Neural progenitor cell (in vitro differentiated cells): ENCODE measurements at regions not wholly inside any gene's neighbourhood (a gene's known extent, or its start where the extent isn't known, plus 50 kb on each side); places are given as distances from the start of the nearest gene placed in this dataset.

Experiments used
- DNase-seq: peaks from one replicate; pipeline ENCODE4 v3.0.0-alpha.2; 2016; ENCODE audit warnings: low spot score
- H2AFZ ChIP-seq: fragments of 200-600 bp; sonication (generic); replicated peaks from 2 replicates; pipeline ENCODE4 v1.6.1; 2016; ENCODE audit warnings: antibody characterized with exemption
- H3F3A ChIP-seq: fragments of 200-600 bp; sonication (generic); 2 replicates; pipeline ENCODE4 v1.6.1; 2016; ENCODE audit warnings: antibody characterized with exemption, low read depth
- H3K27ac ChIP-seq: fragments of 200-600 bp; sonication (generic); 2 replicates; pipeline ENCODE4 v1.5.1; 2016; ENCODE audit warnings: mild to moderate bottlenecking
- H3K27me3 ChIP-seq: fragments of 200-600 bp; sonication (generic); 2 replicates; pipeline ENCODE4 v1.6.1; 2016; ENCODE audit warnings: mild to moderate bottlenecking, moderate library complexity
- H3K36me3 ChIP-seq: fragments of 200-600 bp; sonication (generic); 2 replicates; pipeline ENCODE4 v1.5.1; 2016
- H3K4me1 ChIP-seq: fragments of 200-600 bp; sonication (generic); 2 replicates; pipeline ENCODE4 v1.6.1; 2016; ENCODE audit warnings: mixed run types
- H3K4me2 ChIP-seq: fragments of 200-600 bp; sonication (generic); 2 replicates; pipeline ENCODE4 v1.6.1; 2016
- H3K4me3 ChIP-seq: fragments of 200-600 bp; sonication (generic); 2 replicates; pipeline ENCODE4 v1.5.1; 2016
- H3K79me2 ChIP-seq: fragments of 200-600 bp; sonication (generic); 2 replicates; pipeline ENCODE4 v1.6.1; 2016; ENCODE audit warnings: low read depth
- H3K9ac ChIP-seq: fragments of 200-600 bp; sonication (generic); 2 replicates; pipeline ENCODE4 v1.6.1; 2016
- H3K9me3 ChIP-seq: fragments of 200-600 bp; sonication (generic); 2 replicates; pipeline ENCODE4 v1.5.1; 2016; ENCODE audit warnings: low read depth
- H4K20me1 ChIP-seq: fragments of 200-600 bp; sonication (generic); 2 replicates; pipeline ENCODE4 v1.6.1; 2016; ENCODE audit warnings: low read depth
- H3K27ac Mint-ChIP-seq: 3 replicates; pipeline ENCODE4 v1.8.0; 2021; ENCODE audit warnings: mixed read lengths
- H3K27me3 Mint-ChIP-seq: 2 replicates; pipeline ENCODE4 v1.8.0; 2022; ENCODE audit warnings: low read depth, mild to moderate bottlenecking, inconsistent platforms, moderate library complexity, mixed read lengths; ENCODE audit not compliant: insufficient read depth
- H3K36me3 Mint-ChIP-seq: 3 replicates; pipeline ENCODE4 v1.8.0; 2021; ENCODE audit warnings: mixed read lengths
- H3K4me1 Mint-ChIP-seq: 3 replicates; pipeline ENCODE4 v1.8.0; 2021; ENCODE audit warnings: mixed read lengths
- H3K4me3 Mint-ChIP-seq: 3 replicates; pipeline ENCODE4 v1.8.0; 2021; ENCODE audit warnings: mild to moderate bottlenecking, moderate library complexity, mixed read lengths
- H3K9me3 Mint-ChIP-seq: 3 replicates; pipeline ENCODE4 v1.8.0; 2020; ENCODE audit warnings: mixed read lengths
- CTCF ChIP-seq: fragments of 200-600 bp; sonication (generic); IDR thresholded peaks from 2 replicates; pipeline ENCODE4 v1.5.1; 2017; ENCODE audit warnings: antibody characterized with exemption, mild to moderate bottlenecking
- EZH2 ChIP-seq: fragments of 200-600 bp; sonication (generic); IDR thresholded peaks from 2 replicates; pipeline ENCODE4 v1.6.1; 2017; ENCODE audit warnings: antibody characterized with exemption, mild to moderate bottlenecking, moderate library complexity
- EZH2phosphoT487 ChIP-seq: fragments of 200-600 bp; sonication (generic); IDR thresholded peaks from 2 replicates; pipeline ENCODE4 v1.6.1; 2017; ENCODE audit warnings: antibody characterized with exemption

DNA sequence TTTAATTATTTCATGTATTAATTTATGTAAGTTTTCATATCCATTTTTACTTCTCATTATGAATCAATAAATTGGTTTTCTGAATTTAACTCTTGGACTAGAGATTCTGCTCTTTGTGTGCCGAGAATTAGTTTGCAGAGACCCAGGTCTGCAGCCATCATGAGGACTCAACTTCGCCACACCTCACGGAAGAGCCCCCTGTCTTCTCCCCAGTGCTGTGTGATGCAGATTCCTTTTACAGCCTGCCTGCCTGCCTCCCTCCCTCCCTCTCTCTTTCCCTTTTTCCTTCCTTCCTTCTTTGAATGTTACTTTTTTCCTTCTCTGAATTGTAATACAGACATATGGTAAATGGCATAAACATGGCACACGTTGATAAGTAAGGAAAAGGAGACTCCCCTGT, 947.7 kb downstream of the TBC1D22A start:
- H2AFZ ChIP-seq, result no peak overlapping the region
- H3K4me1 ChIP-seq, result peaks cover 4% of the 10 kb centered on the region
- no peaks in the 10 kb centered on the region for H3K9me3 ChIP-seq
- H3K27me3 ChIP-seq, result no peaks in the 10 kb centered on the region
- H3F3A ChIP-seq, result no peaks in the 10 kb centered on the region
- no peak overlapping the region for H3K9ac ChIP-seq
- H3K36me3 ChIP-seq, result no peaks in the 10 kb centered on the region
- no peak overlapping the region for H3K27ac ChIP-seq
- Mint-ChIP-seq H3K9me3 (peaks cover 4% of the 10 kb centered on the region), H3K27ac (no peak overlapping the region), H3K36me3 (no peaks in the 10 kb centered on the region), H3K4me3 (no peak overlapping the region), H3K27me3 (no peaks in the 10 kb centered on the region), H3K4me1 (peaks cover 3% of the 10 kb centered on the region)
- H3K4me3 ChIP-seq, result no peak overlapping the region
- no peak overlapping the region for H3K4me2 ChIP-seq
- H4K20me1 ChIP-seq, result no peaks in the 10 kb centered on the region
- TF ChIP-seq EZH2phosphoT487 (no peak), CTCF (no peak), EZH2 (no peak)
- no peak for DNase-seq
- H3K79me2 ChIP-seq, result no peaks in the 10 kb centered on the region

- no peaks in the 10 kb centered on the region for H3K4me1 ChIP-seq
- H2AFZ ChIP-seq, result no peak overlapping the region
- no peak overlapping the region for H3K4me2 ChIP-seq
- no peaks in the 10 kb centered on the region for H3K79me2 ChIP-seq
- H3K4me1 Mint-ChIP-seq, result no peaks in the 10 kb centered on the region
- H3K27me3 Mint-ChIP-seq, result no peaks in the 10 kb centered on the region
- H3K9ac ChIP-seq, result no peak overlapping the region
- no peaks in the 10 kb centered on the region for H3K36me3 Mint-ChIP-seq
- H3K27ac ChIP-seq, result no peak overlapping the region
- H4K20me1 ChIP-seq, result no peaks in the 10 kb centered on the region
- TF ChIP-seq EZH2phosphoT487 (no peak), CTCF (no peak), EZH2 (no peak)
- no peaks in the 10 kb centered on the region for H3K9me3 ChIP-seq
- no peak for DNase-seq
- no peak overlapping the region for H3K27ac Mint-ChIP-seq
- no peak overlapping the region for H3K4me3 ChIP-seq
- H3K9me3 Mint-ChIP-seq, result peaks cover 2% of the 10 kb centered on the region
- H3K4me3 Mint-ChIP-seq, result no peak overlapping the region
- no peaks in the 10 kb centered on the region for H3K27me3 ChIP-seq
- H3F3A ChIP-seq, result no peaks in the 10 kb centered on the region
- no peaks in the 10 kb centered on the region for H3K36me3 ChIP-seq
Measured at GRCh38 chr22:47705350-47705749, 942.9 kb downstream of the TBC1D22A start.

DNA sequence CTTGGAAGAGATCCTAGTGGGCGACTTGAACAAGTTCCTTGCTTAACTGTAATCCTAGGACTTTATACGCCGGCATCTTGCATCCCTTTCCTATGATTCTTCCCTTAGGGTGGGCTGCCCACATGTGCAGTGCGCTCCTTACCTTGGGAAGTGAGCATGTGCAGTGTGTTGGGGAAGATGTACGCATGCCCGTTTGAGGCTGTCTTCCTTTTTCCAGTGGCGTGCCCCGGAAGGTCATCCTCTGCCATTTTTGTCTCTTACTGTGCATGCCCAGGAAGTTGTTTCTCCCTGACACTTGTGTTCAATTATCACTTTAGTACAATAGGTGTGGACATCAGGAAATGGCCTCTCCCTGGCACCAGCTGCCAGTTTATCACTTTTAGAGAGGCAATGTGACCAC, 936.5 kb downstream of the TBC1D22A start:
- Mint-ChIP-seq H3K4me3 (no peak overlapping the region), H3K27me3 (no peaks in the 10 kb centered on the region), H3K9me3 (peaks cover 2% of the 10 kb centered on the region), H3K36me3 (no peaks in the 10 kb centered on the region), H3K27ac (no peak overlapping the region), H3K4me1 (no peaks in the 10 kb centered on the region)
- Histone ChIP-seq H3K36me3 (no peaks in the 10 kb centered on the region), H3K9me3 (no peaks in the 10 kb centered on the region), H2AFZ (no peak overlapping the region), H3F3A (no peaks in the 10 kb centered on the region), H3K27me3 (no peaks in the 10 kb centered on the region), H3K79me2 (no peaks in the 10 kb centered on the region), H4K20me1 (no peaks in the 10 kb centered on the region), H3K4me3 (no peak overlapping the region), H3K4me2 (no peak overlapping the region), H3K27ac (no peak overlapping the region), H3K9ac (no peak overlapping the region), H3K4me1 (no peaks in the 10 kb centered on the region)
- no peak for TF ChIP-seq CTCF
- TF ChIP-seq EZH2, result no peak
- TF ChIP-seq EZH2phosphoT487, result no peak
- no peak for DNase-seq

- H3K27ac ChIP-seq, result no peak overlapping the region
- H3K27ac Mint-ChIP-seq, result no peak overlapping the region
- H3K27me3 ChIP-seq, result no peaks in the 10 kb centered on the region
- H3K36me3 ChIP-seq, result no peaks in the 10 kb centered on the region
- no peak overlapping the region for H3K9ac ChIP-seq
- H3K4me1 Mint-ChIP-seq, result no peaks in the 10 kb centered on the region
- H3K9me3 ChIP-seq, result no peaks in the 10 kb centered on the region
- H3K4me2 ChIP-seq, result no peak overlapping the region
- H3K36me3 Mint-ChIP-seq, result no peaks in the 10 kb centered on the region
- H2AFZ ChIP-seq, result no peak overlapping the region
- no peak for DNase-seq
- H3K4me3 Mint-ChIP-seq, result no peak overlapping the region
- H3K79me2 ChIP-seq, result no peaks in the 10 kb centered on the region
- peaks cover 2% of the 10 kb centered on the region for H3K9me3 Mint-ChIP-seq
- no peak for TF ChIP-seq EZH2
- TF ChIP-seq EZH2phosphoT487, result no peak
- TF ChIP-seq CTCF, result no peak
- H3K4me1 ChIP-seq, result no peaks in the 10 kb centered on the region
- H3K27me3 Mint-ChIP-seq, result no peaks in the 10 kb centered on the region
- no peak overlapping the region for H3K4me3 ChIP-seq
- H3F3A ChIP-seq, result no peaks in the 10 kb centered on the region
- no peaks in the 10 kb centered on the region for H4K20me1 ChIP-seq
Measured at GRCh38 chr22:47697861-47698260, 935.4 kb downstream of the TBC1D22A start.
